ENCODE measurements at regions not wholly inside any gene's neighbourhood (a gene's known extent, or its start where the extent isn't known, plus 50 kb on each side); places are given as distances from the start of the nearest gene placed in this dataset.
"Not testable (repeated sequence)": the region's sequence is repeated elsewhere in the genome, so short reads cannot be mapped to it uniquely, and the experiment has no call there.

- no peak for DNase-seq (ENCODE audit: low read depth in 2 of 2)
These were observed 247.0 kb upstream of the CCDC54 start for GRCh38 chr3:107130089-107130700.

GRCh38 chr3:107132674-107133073 lies 244.6 kb upstream of the CCDC54 start:
- no peak for DNase-seq (ENCODE audit: low read depth in 2 of 2)

- DNase-seq (ENCODE audit: low read depth in 2 of 2): no peak
These were observed 243.3 kb upstream of the CCDC54 start for GRCh38 chr3:107133891-107134290.

- no peak for DNase-seq (ENCODE audit: low read depth in 2 of 2)
These were observed 235.1 kb upstream of the CCDC54 start for GRCh38 chr3:107142171-107142570.

- no peak for DNase-seq (ENCODE audit: low read depth in 2 of 2)
These were observed 234.3 kb upstream of the CCDC54 start for GRCh38 chr3:107142786-107143575.

- no peak for DNase-seq (ENCODE audit: low read depth in 2 of 2)
These were observed 226.6 kb upstream of the CCDC54 start for GRCh38 chr3:107150675-107151074.

- no peak for DNase-seq (ENCODE audit: low read depth in 2 of 2)
These were observed 223.3 kb upstream of the CCDC54 start for GRCh38 chr3:107153981-107154380.

GRCh38 chr3:107172411-107172810 lies 204.8 kb upstream of the CCDC54 start:
- no peak for DNase-seq (ENCODE audit: low read depth in 2 of 2)

GRCh38 chr3:107184375-107184774 lies 192.9 kb upstream of the CCDC54 start:
- DNase-seq (ENCODE audit: low read depth in 2 of 2): no peak

GRCh38 chr3:107188262-107188661 lies 189.0 kb upstream of the CCDC54 start:
- no peak for DNase-seq (ENCODE audit: low read depth in 2 of 2)

- DNase-seq (ENCODE audit: low read depth in 2 of 2): no peak
These were observed 188.0 kb upstream of the CCDC54 start for GRCh38 chr3:107189158-107189791.

GRCh38 chr3:107193116-107193515 lies 184.1 kb upstream of the CCDC54 start:
- DNase-seq (ENCODE audit: low read depth in 2 of 2): no peak

GRCh38 chr3:107198581-107199181 lies 178.6 kb upstream of the CCDC54 start:
- no peak for DNase-seq (ENCODE audit: low read depth in 2 of 2)

GRCh38 chr3:107201146-107201545 lies 176.1 kb upstream of the CCDC54 start:
- DNase-seq (ENCODE audit: low read depth in 2 of 2): no peak

- DNase-seq (ENCODE audit: low read depth in 2 of 2): not testable (repeated sequence)
These were observed 174.4 kb upstream of the CCDC54 start for GRCh38 chr3:107202885-107203284.

GRCh38 chr3:107204121-107204520 lies 173.1 kb upstream of the CCDC54 start:
- no peak for DNase-seq (ENCODE audit: low read depth in 2 of 2)

- no peak for DNase-seq (ENCODE audit: low read depth in 2 of 2)
These were observed 171.9 kb upstream of the CCDC54 start for GRCh38 chr3:107205358-107205757.

- no peak for DNase-seq (ENCODE audit: low read depth in 2 of 2)
These were observed 171.1 kb upstream of the CCDC54 start for GRCh38 chr3:107206141-107206540.

GRCh38 chr3:107206945-107207344 lies 170.3 kb upstream of the CCDC54 start:
- no peak for DNase-seq (ENCODE audit: low read depth in 2 of 2)

GRCh38 chr3:107208100-107208499 lies 169.1 kb upstream of the CCDC54 start:
- DNase-seq (ENCODE audit: low read depth in 2 of 2): no peak

GRCh38 chr3:107208796-107209195 lies 168.4 kb upstream of the CCDC54 start:
- DNase-seq (ENCODE audit: low read depth in 2 of 2): no peak

- no peak for DNase-seq (ENCODE audit: low read depth in 2 of 2)
These were observed 167.8 kb upstream of the CCDC54 start for GRCh38 chr3:107209302-107209990.
